A549 (cell line): ENCODE measurements at regions not wholly inside any gene's neighbourhood (a gene's known extent, or its start where the extent isn't known, plus 50 kb on each side); places are given as distances from the start of the nearest gene placed in this dataset.

ENCODE experiments used
- ATAC-seq, 2 experiments: fragments of 200-7000 bp in 1 of 2; fragments of >200 bp in 1 of 2; cut with Nextera tagmentation in 1 of 2; cut with Tn5 transposase in 1 of 2; 3 replicates each; pipeline versions ENCODE4 v1.8.0 to v1.9.1; 2018 to 2020; ENCODE audit warnings: mild to moderate bottlenecking in 1 of 2, moderate library complexity in 1 of 2
- CTCF ChIA-PET: fragments of 300-600 bp; sonication (Branson Sonifier 250); formaldehyde crosslinking; extraction: SDS; loops from one replicate; lab custom pipeline; 2021; ENCODE audit warnings: antibody characterized with exemption, inconsistent platforms; lab: Yijun Ruan, JAX
- POLR2A ChIA-PET: fragments of 350-600 bp; formaldehyde crosslinking; extraction: SDS; loops from one replicate; lab custom pipeline; 2021; ENCODE audit warnings: antibody characterized with exemption, inconsistent platforms; lab: Yijun Ruan, JAX
- DNase-seq, 2 experiments: peaks; one replicate each; pipeline versions ENCODE4 v3.0.0 to v3.0.0-alpha.2; 2011 to 2016; ENCODE audit warnings: low read depth in 1 of 2, low spot score in 1 of 2
- FAIRE-seq: peaks from 2 replicates; lab custom pipeline; 2011; peaks lifted over from hg19 to GRCh38; lab: Jason Lieb, UNC
- H3K27ac ChIP-seq, 2 experiments: fragments of >200 bp; sonication (Bioruptor Twin); formaldehyde crosslinking; 3 replicates each; pipeline ENCODE4 v1.5.1; 2016 to 2017
- H3K4me1 ChIP-seq: fragments of >200 bp; sonication (Bioruptor Twin); formaldehyde crosslinking; 3 replicates; pipeline ENCODE4 v1.6.1; 2016
- H3K4me2 ChIP-seq: fragments of >200 bp; sonication (Bioruptor Twin); formaldehyde crosslinking; 3 replicates; pipeline ENCODE4 v1.6.1; 2016
- H3K4me3 ChIP-seq: fragments of >200 bp; sonication (Bioruptor Twin); formaldehyde crosslinking; 3 replicates; pipeline ENCODE4 v1.5.1; 2016
- H3K9me3 ChIP-seq: fragments of >200 bp; sonication (Bioruptor Twin); formaldehyde crosslinking; 3 replicates; pipeline ENCODE4 v1.6.1; 2016
- CBX2 ChIP-seq: fragments of 200-600 bp; sonication (generic); IDR thresholded peaks from 2 replicates; pipeline ENCODE4 v1.6.1; 2016; ENCODE audit warnings: low read depth, mild to moderate bottlenecking, borderline replicate concordance
- CBX8 ChIP-seq: fragments of 200-600 bp; sonication (generic); IDR thresholded peaks from 2 replicates; pipeline ENCODE4 v1.6.1; 2016
- CHD2 ChIP-seq: fragments of 150-350 bp; IDR thresholded peaks from 2 replicates; pipeline ENCODE4 v1.6.1; 2014; ENCODE audit warnings: low read length; ENCODE audit not compliant: partially characterized antibody
- EHMT2 ChIP-seq: fragments of 200-600 bp; sonication (generic); IDR thresholded peaks from 2 replicates; pipeline ENCODE4 v1.6.1; 2016; ENCODE audit warnings: antibody characterized with exemption, low read depth, mild to moderate bottlenecking, moderate library complexity
- ELK1 ChIP-seq: fragments of 150-350 bp; IDR thresholded peaks from 2 replicates; pipeline ENCODE4 v1.6.1; 2014; ENCODE audit warnings: low read depth, mild to moderate bottlenecking, low read length
- EP300 ChIP-seq, 2 experiments: fragments of >200 bp; sonication (Bioruptor Twin); formaldehyde crosslinking; IDR thresholded peaks; 2 replicates in 1 of 2; 3 replicates in 1 of 2; pipeline ENCODE4 v1.6.1; 2016 to 2017
- HES2 ChIP-seq: fragments of >200 bp; sonication (Bioruptor Twin); formaldehyde crosslinking; IDR thresholded peaks from 2 replicates; pipeline ENCODE4 v1.6.1; 2016
- HMGXB4 ChIP-seq: fragments of 250-450 bp; sonication (Bioruptor Pico); IDR thresholded peaks from 2 replicates; pipeline ENCODE4 v1.5.0; 2021; ENCODE audit warnings: mild to moderate bottlenecking, moderate library complexity, borderline replicate concordance
- KDM1A ChIP-seq: fragments of 200-600 bp; sonication (generic); IDR thresholded peaks from 2 replicates; pipeline ENCODE4 v1.6.1; 2016; ENCODE audit warnings: low read depth, mild to moderate bottlenecking
- MAZ ChIP-seq: fragments of 150-350 bp; IDR thresholded peaks from 2 replicates; pipeline ENCODE4 v1.6.1; 2014; ENCODE audit warnings: antibody characterized with exemption, low read depth, low read length, borderline replicate concordance
- NFE2L2 ChIP-seq: fragments of 150-350 bp; conservative IDR thresholded peaks from 2 replicates; pipeline ENCODE4 v1.6.1; 2014; ENCODE audit warnings: low read length
- PHF8 ChIP-seq: fragments of 200-600 bp; sonication (generic); IDR thresholded peaks from 2 replicates; pipeline ENCODE4 v1.6.1; 2016; ENCODE audit warnings: low read depth, mild to moderate bottlenecking, antibody characterized with exemption, moderate library complexity, borderline replicate concordance
- RAD21 ChIP-seq, 2 experiments: fragments of >200 bp in 1 of 2; sonication (Bioruptor Twin) in 1 of 2; formaldehyde crosslinking in 1 of 2; IDR thresholded peaks in 1 of 2; conservative IDR thresholded peaks in 1 of 2; 2 replicates in 1 of 2; 3 replicates in 1 of 2; pipeline ENCODE4 v1.6.1; 2012 to 2018; ENCODE audit warnings: inconsistent platforms in 1 of 2
- RCOR1 ChIP-seq: fragments of 150-350 bp; IDR thresholded peaks from 2 replicates; pipeline ENCODE4 v1.6.1; 2014; ENCODE audit warnings: antibody characterized with exemption, low read length, low read depth
- RFX5 ChIP-seq: fragments of 450-650 bp; IDR thresholded peaks from 2 replicates; pipeline ENCODE4 v1.7.1; 2014; ENCODE audit warnings: antibody characterized with exemption, mild to moderate bottlenecking, moderate library complexity
- SMC3 ChIP-seq: fragments of >200 bp; sonication (Bioruptor Twin); formaldehyde crosslinking; IDR thresholded peaks from 3 replicates; pipeline ENCODE4 v1.6.1; 2018; ENCODE audit warnings: inconsistent platforms
- TP53 ChIP-seq: fragments of 250-450 bp; sonication (Bioruptor Pico); IDR thresholded peaks from 2 replicates; pipeline ENCODE4 v1.5.0; 2021; ENCODE audit warnings: mild to moderate bottlenecking, moderate library complexity
- ZFP36 ChIP-seq: fragments of 450-650 bp; IDR thresholded peaks from 2 replicates; pipeline ENCODE4 v1.6.1; 2014; ENCODE audit warnings: borderline replicate concordance; ENCODE audit not compliant: partially characterized antibody
- ZSCAN20 ChIP-seq: fragments of 250-450 bp; sonication (Bioruptor Pico); IDR thresholded peaks from 2 replicates; pipeline ENCODE4 v1.8.0; 2022; ENCODE audit warnings: mild to moderate bottlenecking, moderate library complexity
- WGBS: methylation state at CpG from one replicate; pipeline ENCODE4 v1.1.6; 2017; ENCODE audit errors: missing lambda C conversion rate; 5-methylcytosine and 5-hydroxymethylcytosine counted together
- TF ChIP-seq, protein P1 (sequence below): IDR thresholded peaks from 2 replicates; pipeline ENCODE4 v1.6.1; 2012
- TF ChIP-seq, protein P2 (sequence below): fragments of >200 bp; sonication (Bioruptor Twin); formaldehyde crosslinking; IDR thresholded peaks from 3 replicates; pipeline ENCODE4 v1.5.1; 2016
- TF ChIP-seq, protein P3 (sequence below): fragments of 250-450 bp; sonication (Bioruptor Pico); IDR thresholded peaks from 2 replicates; pipeline ENCODE4 v1.5.0; 2020; ENCODE audit warnings: low read depth, mild to moderate bottlenecking, moderate library complexity
- TF ChIP-seq, protein P4 (sequence below): fragments of >200 bp; sonication (Bioruptor Twin); formaldehyde crosslinking; IDR thresholded peaks from 3 replicates; pipeline ENCODE4 v1.6.1; 2016

DNA sequence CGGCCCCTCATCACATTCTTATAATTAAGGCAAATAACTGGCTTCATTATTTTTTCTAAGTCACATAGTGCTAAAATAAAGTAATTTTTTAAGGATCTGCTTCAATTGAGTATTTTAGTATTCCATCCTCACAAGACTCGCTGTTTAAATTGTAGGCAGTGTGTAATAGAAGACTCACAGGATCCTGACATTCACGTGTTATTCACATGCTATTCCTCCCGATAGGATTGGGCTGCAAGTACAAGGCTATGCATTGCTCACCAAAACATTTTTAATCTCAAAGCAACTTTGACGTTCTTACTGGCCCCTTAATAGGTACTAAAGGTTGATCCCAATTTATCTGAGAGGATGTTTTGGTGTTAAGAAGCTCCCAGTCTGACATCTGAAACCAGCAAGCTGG, 127.6 kb upstream of the L3MBTL4 start (continued):
- TF ChIP-seq, protein P1, sequence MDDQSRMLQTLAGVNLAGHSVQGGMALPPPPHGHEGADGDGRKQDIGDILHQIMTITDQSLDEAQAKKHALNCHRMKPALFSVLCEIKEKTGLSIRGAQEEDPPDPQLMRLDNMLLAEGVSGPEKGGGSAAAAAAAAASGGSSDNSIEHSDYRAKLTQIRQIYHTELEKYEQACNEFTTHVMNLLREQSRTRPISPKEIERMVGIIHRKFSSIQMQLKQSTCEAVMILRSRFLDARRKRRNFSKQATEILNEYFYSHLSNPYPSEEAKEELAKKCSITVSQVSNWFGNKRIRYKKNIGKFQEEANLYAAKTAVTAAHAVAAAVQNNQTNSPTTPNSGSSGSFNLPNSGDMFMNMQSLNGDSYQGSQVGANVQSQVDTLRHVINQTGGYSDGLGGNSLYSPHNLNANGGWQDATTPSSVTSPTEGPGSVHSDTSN, result no peak

DNA sequence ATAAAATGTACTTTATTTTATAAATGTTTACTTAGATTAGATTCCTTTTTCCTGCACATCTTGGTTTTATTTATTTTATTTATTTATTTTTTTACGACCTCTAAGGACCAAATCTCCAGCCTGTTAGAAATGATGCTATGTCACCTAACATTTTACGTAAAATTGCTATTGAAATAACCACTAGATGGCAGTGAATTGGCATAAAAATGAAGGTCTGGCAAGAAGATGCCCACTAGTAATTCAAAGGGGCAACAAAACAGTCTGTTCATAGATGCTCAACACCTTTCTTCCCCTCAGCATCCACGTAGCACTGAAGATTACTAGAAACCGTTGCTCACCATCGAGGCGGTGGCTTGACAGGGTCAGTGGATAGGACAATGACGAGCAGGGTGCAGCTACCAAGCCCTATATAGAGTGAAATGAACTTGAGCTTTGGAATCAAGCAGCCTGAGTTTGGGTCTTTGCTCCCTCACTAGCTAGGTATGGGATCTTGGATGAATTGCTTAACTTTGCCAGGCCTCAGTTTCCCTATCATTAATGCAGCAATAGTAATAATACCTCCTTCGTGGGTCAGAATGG, 128.7 kb upstream of the L3MBTL4 start:
- DNase-seq (peak; percentile 5 to 12), ATAC-seq (no peak), FAIRE-seq (no peak)
- POLR2A ChIA-PET, result no interaction called here
- 9% methylated on average over 8 of the region's 8 CpGs for WGBS
- no peak overlapping the region for H3K4me2 ChIP-seq
- H3K27ac ChIP-seq, result no peak overlapping the region
- CTCF ChIA-PET, result interaction anchor here (0.6 to 3.1 kb wide), 9 partner anchors 23 to 634 kb away, joined by 3 to 39 read pairs (median 4); no protein-coding TSS in a partner anchor
- TF ChIP-seq, protein P2, sequence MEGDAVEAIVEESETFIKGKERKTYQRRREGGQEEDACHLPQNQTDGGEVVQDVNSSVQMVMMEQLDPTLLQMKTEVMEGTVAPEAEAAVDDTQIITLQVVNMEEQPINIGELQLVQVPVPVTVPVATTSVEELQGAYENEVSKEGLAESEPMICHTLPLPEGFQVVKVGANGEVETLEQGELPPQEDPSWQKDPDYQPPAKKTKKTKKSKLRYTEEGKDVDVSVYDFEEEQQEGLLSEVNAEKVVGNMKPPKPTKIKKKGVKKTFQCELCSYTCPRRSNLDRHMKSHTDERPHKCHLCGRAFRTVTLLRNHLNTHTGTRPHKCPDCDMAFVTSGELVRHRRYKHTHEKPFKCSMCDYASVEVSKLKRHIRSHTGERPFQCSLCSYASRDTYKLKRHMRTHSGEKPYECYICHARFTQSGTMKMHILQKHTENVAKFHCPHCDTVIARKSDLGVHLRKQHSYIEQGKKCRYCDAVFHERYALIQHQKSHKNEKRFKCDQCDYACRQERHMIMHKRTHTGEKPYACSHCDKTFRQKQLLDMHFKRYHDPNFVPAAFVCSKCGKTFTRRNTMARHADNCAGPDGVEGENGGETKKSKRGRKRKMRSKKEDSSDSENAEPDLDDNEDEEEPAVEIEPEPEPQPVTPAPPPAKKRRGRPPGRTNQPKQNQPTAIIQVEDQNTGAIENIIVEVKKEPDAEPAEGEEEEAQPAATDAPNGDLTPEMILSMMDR, result peak; percentile 48
- TF ChIP-seq EHMT2, result no peak
- peak; percentile 59 for TF ChIP-seq SMC3
- TF ChIP-seq RAD21 (conservative IDR thresholded peaks at IDR 0.05 in 1 of 2, IDR thresholded peaks at IDR 0.05 in 1 of 2), result peak; percentile 43 to 53; a peak in 3 of 5 replicates
- TF ChIP-seq MAZ, result no peak
- no peaks in the 10 kb centered on the region for H3K9me3 ChIP-seq
- H3K4me1 ChIP-seq, result no peaks in the 10 kb centered on the region
- H3K4me3 ChIP-seq, result no peak overlapping the region

GRCh38 chr18:6546229-6546628, 131.5 kb upstream of the L3MBTL4 start:
- ATAC-seq, result no peak
- H3K4me3 ChIP-seq, result no peak overlapping the region
- H3K9me3 ChIP-seq, result no peaks in the 10 kb centered on the region
- POLR2A ChIA-PET, result no interaction called here
- WGBS, result 8% methylated on average over 4 of the region's 4 CpGs
- H3K27ac ChIP-seq, result no peak overlapping the region
- DNase-seq, result no peak
- no peak for TF ChIP-seq ELK1
- no peak for TF ChIP-seq NFE2L2
- no peak for TF ChIP-seq HES2
- no peak for TF ChIP-seq EP300 (IDR thresholded peaks at IDR 0.05)
- no peak for TF ChIP-seq MAZ
- no peak for TF ChIP-seq RFX5
- TF ChIP-seq TP53 (CRISPR knock-in tag), result no peak
- TF ChIP-seq RCOR1, result no peak
- TF ChIP-seq CBX2, result no peak
- no peak for TF ChIP-seq CHD2
- TF ChIP-seq HMGXB4 (CRISPR knock-in tag), result no peak
- no peak for TF ChIP-seq ZFP36
- no peak for TF ChIP-seq RAD21 (conservative IDR thresholded peaks at IDR 0.05 in 1 of 2, IDR thresholded peaks at IDR 0.05 in 1 of 2)
- TF ChIP-seq, protein P3, sequence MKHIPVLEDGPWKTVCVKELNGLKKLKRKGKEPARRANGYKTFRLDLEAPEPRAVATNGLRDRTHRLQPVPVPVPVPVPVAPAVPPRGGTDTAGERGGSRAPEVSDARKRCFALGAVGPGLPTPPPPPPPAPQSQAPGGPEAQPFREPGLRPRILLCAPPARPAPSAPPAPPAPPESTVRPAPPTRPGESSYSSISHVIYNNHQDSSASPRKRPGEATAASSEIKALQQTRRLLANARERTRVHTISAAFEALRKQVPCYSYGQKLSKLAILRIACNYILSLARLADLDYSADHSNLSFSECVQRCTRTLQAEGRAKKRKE, result no peak
- no peak for TF ChIP-seq CBX8
- TF ChIP-seq PHF8, result no peak
- TF ChIP-seq ZSCAN20 (CRISPR knock-in tag), result no peak
- TF ChIP-seq, protein P4, sequence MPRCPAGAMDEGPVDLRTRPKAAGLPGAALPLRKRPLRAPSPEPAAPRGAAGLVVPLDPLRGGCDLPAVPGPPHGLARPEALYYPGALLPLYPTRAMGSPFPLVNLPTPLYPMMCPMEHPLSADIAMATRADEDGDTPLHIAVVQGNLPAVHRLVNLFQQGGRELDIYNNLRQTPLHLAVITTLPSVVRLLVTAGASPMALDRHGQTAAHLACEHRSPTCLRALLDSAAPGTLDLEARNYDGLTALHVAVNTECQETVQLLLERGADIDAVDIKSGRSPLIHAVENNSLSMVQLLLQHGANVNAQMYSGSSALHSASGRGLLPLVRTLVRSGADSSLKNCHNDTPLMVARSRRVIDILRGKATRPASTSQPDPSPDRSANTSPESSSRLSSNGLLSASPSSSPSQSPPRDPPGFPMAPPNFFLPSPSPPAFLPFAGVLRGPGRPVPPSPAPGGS, result no peak
- no peak for TF ChIP-seq KDM1A
- TF ChIP-seq, all 56 proteins: peak for 0
- FAIRE-seq, result no peak
- Histone ChIP-seq H3K4me1 (no peaks in the 10 kb centered on the region), H3K4me2 (no peak overlapping the region)
- CTCF ChIA-PET, result interaction anchor here (2.3 kb wide), 1 partner anchor 340 kb away, joined by 9 read pairs; no protein-coding TSS in a partner anchor
